OCI-LY7 (cell line): ENCODE measurements at regions not wholly inside any gene's neighbourhood (a gene's known extent, or its start where the extent isn't known, plus 50 kb on each side); places are given as distances from the start of the nearest gene placed in this dataset.

Experiments
- EZH2phosphoT487 ChIP-seq: fragments of 200-600 bp; sonication (generic); IDR thresholded peaks from 2 replicates; pipeline ENCODE4 v1.6.1; 2018; ENCODE audit warnings: low read depth, borderline replicate concordance, mild to moderate bottlenecking, mixed run types, antibody characterized with exemption, low read length, moderate library complexity, mixed read lengths
- TF ChIP-seq, protein P1 (sequence below): fragments of 200-600 bp; sonication (generic); conservative IDR thresholded peaks from 2 replicates; pipeline ENCODE4 v1.5.1; 2014; ENCODE audit warnings: mild to moderate bottlenecking, antibody characterized with exemption, low read length, moderate library complexity, mixed read lengths

DNA sequence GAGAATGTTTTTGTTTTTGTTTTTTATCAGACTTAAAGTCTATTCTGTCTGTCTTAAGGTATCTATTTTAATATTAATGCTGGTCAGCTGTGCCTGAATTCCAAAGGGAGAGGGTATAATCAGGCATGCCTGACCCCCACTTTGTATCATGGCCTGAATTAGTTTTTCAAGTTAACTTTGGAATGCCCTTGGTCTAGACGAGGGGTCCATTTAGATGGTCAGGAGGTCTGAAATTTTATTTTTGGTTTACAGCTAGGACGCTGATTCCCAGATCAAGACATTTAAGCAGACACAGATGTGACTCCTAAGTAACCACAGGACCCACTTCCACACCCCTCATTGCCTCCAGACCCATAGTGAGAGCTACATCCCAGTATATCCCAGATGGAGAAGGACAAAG is 189.5 kb downstream of the ARHGAP12 start:
- TF ChIP-seq, protein P1, sequence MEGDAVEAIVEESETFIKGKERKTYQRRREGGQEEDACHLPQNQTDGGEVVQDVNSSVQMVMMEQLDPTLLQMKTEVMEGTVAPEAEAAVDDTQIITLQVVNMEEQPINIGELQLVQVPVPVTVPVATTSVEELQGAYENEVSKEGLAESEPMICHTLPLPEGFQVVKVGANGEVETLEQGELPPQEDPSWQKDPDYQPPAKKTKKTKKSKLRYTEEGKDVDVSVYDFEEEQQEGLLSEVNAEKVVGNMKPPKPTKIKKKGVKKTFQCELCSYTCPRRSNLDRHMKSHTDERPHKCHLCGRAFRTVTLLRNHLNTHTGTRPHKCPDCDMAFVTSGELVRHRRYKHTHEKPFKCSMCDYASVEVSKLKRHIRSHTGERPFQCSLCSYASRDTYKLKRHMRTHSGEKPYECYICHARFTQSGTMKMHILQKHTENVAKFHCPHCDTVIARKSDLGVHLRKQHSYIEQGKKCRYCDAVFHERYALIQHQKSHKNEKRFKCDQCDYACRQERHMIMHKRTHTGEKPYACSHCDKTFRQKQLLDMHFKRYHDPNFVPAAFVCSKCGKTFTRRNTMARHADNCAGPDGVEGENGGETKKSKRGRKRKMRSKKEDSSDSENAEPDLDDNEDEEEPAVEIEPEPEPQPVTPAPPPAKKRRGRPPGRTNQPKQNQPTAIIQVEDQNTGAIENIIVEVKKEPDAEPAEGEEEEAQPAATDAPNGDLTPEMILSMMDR: no peak
- TF ChIP-seq EZH2phosphoT487: no peak
